GM18868 (cell line): ENCODE measurements at regions not wholly inside any gene's neighbourhood (a gene's known extent, or its start where the extent isn't known, plus 50 kb on each side); places are given as distances from the start of the nearest gene placed in this dataset.
A peak's percentile ranks its signal among the peaks of the same experiment; 100 is the strongest.
"Not testable (repeated sequence)": the region's sequence is repeated elsewhere in the genome, so short reads cannot be mapped to it uniquely, and the experiment has no call there.

Experiments used
- ATAC-seq: cut with Tn5 transposase; IDR thresholded peaks from one replicate; pipeline ENCODE4 v1.9.1; 2021; ENCODE audit warnings: mild to moderate bottlenecking, moderate library complexity; ENCODE audit not compliant: unreplicated experiment

DNA sequence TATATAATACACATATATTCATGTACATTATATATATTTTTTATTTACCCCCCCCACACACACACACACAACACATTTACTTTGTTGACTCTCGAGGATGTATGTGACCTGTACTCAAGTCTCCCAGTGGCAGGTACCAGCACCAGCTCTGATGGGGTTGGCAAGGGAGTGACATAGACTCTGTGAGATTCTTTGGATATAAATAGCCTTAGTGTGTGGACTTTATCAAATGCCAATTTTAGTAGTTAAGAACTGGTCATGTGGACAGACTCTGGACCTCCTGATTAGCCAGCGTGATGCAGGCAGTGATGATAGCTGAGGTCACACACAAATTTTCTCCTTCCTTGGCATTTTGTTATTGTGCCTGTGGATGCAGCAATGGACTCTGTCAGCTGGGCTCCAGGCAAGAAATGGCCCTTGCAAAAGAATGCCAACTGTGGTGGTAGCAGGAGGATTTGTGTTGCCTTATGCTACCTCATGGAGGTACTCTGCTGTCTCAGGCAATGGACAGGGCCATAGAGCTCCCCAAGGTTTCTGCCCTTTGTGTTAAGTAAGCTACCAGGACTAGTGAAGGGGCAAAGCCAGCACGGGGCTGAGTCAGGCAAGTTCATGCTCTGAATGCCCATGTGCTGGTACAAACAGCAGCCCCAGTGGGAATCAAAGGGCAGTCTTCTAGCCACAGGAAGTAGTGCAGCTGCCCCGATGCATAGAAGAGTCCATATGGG is 224.6 kb upstream of the ZWINT start:
- ATAC-seq: no peak

DNA sequence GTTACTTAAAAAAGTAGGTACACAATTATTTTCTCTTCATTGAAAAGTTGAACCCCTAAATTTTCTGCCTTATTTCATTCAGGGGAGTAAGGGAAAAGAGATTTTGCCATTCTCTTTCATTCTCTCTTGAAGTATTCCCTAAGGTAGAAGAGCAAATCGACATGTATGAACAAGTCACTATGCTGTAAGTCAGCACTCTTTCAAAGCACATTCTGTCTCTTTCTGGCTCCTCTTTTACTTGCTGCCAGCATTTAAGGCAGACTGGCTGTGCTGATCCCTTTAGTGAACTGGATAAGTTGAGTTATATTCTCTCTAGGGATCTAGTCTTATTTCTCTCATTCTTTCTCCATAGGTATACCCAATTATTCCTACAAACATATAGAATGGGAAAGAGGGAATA is 222.3 kb upstream of the ZWINT start:
- no peak for ATAC-seq

- ATAC-seq: no peak
These were observed 206.5 kb upstream of the ZWINT start for GRCh38 chr10:56567580-56567979.

- ATAC-seq: no peak
These were observed 200.3 kb upstream of the ZWINT start for GRCh38 chr10:56561336-56561735.

GRCh38 chr10:56551037-56551436 is 190.0 kb upstream of the ZWINT start:
- no peak for ATAC-seq

GRCh38 chr10:56547163-56547562 is 186.1 kb upstream of the ZWINT start:
- no peak for ATAC-seq

DNA sequence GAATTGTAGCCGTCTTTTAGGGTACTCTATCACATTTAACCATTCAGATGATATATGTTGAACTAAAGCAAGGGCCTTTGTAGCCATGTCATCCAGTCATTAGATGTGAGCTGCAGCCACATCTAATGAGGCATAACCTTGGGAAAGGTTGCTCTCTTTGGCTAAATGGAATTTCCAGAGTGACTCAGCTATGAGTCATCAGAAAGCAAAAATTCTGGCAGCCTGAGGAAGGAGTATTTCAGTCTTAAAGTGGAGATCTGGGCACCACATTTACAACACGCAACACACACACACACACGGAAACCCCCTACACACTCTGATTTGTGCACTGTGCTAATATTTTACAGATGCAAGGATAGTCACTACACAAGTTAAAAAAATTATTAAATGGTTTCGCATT is 176.9 kb upstream of the ZWINT start:
- no peak for ATAC-seq

DNA sequence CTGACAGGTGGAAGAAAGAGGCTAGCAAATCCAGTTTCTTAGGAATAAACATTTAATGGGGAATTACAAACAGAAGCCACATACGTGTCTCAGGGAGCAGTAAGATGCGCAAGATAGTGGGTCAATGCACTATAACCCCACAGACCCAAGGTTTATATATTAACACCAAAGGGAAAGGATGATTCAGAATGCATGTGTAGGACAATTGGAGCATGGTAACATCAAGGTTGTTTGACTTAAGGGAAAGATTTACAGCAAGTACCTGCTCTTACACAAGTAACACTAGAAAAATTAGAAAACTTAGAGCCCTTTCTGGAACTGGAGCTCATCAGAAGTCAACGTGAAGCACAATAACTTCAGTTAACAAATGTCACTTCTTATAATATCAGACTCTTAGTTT is 161.1 kb upstream of the ZWINT start:
- no peak for ATAC-seq

- ATAC-seq: no peak
These were observed 147.5 kb upstream of the ZWINT start for GRCh38 chr10:56508562-56508961.

DNA sequence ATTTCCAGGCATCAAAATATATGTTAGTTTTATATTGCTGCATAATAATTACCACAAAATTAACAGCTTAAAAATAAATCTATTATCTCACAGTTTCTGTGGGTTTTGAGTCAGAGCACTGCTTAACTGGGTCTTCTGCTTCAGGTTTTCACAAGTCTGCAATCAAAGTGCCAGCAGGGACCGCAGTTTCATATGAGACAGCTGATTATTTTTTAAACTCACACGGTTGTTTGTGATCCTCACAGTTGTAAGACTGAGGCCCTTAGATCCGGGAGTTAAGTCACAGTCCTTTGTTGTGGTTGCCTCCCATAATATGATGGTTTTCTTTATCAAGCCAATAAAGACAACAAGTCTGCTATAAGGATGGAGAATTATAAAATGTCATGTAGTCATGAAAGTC is 146.0 kb upstream of the ZWINT start:
- no peak for ATAC-seq

GRCh38 chr10:56505555-56505954 is 144.5 kb upstream of the ZWINT start:
- no peak for ATAC-seq

DNA sequence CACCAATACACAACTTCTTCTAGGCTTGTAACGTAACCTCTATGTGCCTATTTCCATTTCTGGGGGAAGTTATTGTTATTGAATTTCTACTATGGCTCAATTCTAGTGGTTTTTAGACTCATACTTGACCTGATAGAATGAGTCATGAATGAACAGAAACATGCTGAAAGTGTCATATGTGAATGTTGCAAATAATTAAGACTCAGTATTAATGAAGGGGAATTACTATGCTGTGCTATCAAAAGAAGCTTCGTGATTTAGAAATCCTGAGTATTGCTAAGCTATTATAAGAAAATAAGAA is 135.1 kb upstream of the ZWINT start:
- ATAC-seq: peak; percentile 50

- no peak for ATAC-seq
These were observed 126.7 kb upstream of the ZWINT start for GRCh38 chr10:56487746-56488145.

GRCh38 chr10:56481521-56482091 is 120.5 kb upstream of the ZWINT start:
- no peak for ATAC-seq

DNA sequence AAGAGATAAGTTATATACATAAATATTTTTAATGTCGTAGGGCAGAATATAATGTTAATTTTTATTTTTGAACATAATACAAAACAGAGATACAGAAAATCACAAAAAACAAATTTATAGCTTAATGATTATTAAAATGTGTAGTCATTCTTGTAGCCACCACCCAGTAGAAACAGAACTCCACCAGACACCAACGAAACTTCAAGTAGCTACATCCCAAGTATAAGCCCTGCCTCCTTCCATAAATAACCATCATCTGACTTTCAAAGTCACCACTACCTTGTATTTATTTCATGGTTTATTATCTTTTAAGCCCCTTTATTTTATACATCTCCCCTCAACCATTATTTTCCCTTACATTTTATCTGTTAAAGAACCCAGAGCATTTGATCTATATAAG is 111.9 kb upstream of the ZWINT start:
- no peak for ATAC-seq

- no peak for ATAC-seq
These were observed 109.6 kb upstream of the ZWINT start for GRCh38 chr10:56470701-56471100.

DNA sequence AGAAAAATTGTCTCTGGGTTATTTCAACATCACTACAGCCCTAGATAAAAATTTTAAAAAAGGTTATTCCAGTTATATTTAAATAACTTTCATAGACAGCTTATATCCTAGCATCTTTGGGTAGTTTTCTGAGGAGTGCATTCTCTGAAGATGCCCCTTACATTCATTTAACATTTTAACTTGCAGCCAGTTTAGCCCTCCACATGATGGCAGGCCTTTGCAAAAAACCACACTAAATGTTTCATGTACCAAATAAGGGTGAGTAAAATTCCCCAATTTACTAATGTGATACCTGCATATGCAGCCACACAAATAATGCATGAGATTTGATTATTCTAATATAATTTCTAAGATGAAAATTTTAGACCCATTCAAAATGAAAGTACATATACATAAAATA is 108.4 kb upstream of the ZWINT start:
- ATAC-seq: peak; percentile 46

DNA sequence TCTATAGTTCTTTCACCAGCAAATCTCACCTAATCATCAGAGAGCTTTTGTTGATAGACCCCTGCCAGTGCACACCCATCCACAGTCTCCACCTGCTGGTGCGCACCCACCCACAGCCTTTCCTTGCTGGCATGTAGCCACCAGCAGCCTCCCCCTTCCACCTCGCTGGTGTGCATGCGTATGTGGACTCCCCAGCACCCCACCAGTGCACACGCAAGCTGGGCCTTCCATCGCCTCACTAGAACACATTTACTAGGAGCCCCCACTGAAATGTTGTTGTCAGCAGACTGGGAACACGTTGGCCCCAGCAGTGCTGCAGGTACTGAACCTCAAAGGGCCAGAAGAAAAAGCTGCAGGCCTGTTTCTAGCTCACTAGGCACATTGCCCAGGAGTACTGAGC is 104.9 kb upstream of the ZWINT start:
- ATAC-seq: no peak

GRCh38 chr10:56449770-56450169 is 88.7 kb upstream of the ZWINT start:
- ATAC-seq: peak; percentile 83

GRCh38 chr10:56447613-56448012 is 86.6 kb upstream of the ZWINT start:
- not testable (repeated sequence) for ATAC-seq

DNA sequence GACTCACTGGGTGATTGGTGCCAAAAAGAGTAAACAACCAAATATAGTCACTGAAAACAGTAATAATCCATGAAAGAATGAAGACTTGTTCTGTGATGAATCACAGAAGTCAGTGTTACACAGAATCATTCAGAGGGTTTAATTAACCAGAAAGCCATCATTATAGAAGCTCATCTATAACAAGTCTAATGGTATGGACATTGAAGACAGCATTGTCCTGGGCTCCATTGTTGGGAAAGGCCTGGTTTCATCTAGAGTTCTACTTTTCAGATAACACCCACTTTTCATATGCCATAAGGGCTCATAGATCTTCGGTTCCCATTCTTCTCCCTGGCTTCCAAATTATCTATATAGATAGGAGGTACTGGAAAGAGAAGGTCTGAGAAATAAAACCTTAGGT is 80.3 kb upstream of the ZWINT start:
- not testable (repeated sequence) for ATAC-seq
